Osteoblast (primary cell): ENCODE measurements at regions not wholly inside any gene's neighbourhood (a gene's known extent, or its start where the extent isn't known, plus 50 kb on each side); places are given as distances from the start of the nearest gene placed in this dataset.

Experiments
- DNase-seq: peaks from one replicate; pipeline ENCODE4 v3.0.0; 2011; ENCODE audit warnings: low spot score, mixed read lengths; ENCODE audit not compliant: insufficient read length; ENCODE audit errors: missing footprints
- H2AFZ ChIP-seq: 2 replicates; pipeline ENCODE4 v1.6.0; 2011; ENCODE audit warnings: mild to moderate bottlenecking, low read length
- H3K27ac ChIP-seq: 2 replicates; pipeline ENCODE4 v1.5.1; 2011; ENCODE audit warnings: mild to moderate bottlenecking, low read depth, low read length, moderate library complexity
- H3K27me3 ChIP-seq: 2 replicates; pipeline ENCODE4 v1.6.0; 2012; ENCODE audit warnings: mild to moderate bottlenecking, control low read depth, inconsistent platforms, low read length, moderate library complexity; ENCODE audit not compliant: insufficient read depth
- H3K36me3 ChIP-seq: 2 replicates; pipeline ENCODE4 v1.5.1; 2011; ENCODE audit warnings: mild to moderate bottlenecking, low read length, control low read depth, moderate library complexity; ENCODE audit not compliant: insufficient read depth
- H3K4me1 ChIP-seq: 2 replicates; pipeline ENCODE4 v1.5.1; 2011; ENCODE audit warnings: mild to moderate bottlenecking, low read length, control low read depth, moderate library complexity; ENCODE audit not compliant: insufficient read depth
- H3K4me2 ChIP-seq: 2 replicates; pipeline ENCODE4 v1.6.0; 2011; ENCODE audit warnings: mild to moderate bottlenecking, low read length; ENCODE audit not compliant: insufficient read depth
- H3K4me3 ChIP-seq: fragments of 200-600 bp; sonication (generic); 3 replicates; pipeline ENCODE4 v1.5.1; 2012; ENCODE audit warnings: mild to moderate bottlenecking, low read length, inconsistent platforms; ENCODE audit not compliant: insufficient read depth
- H3K79me2 ChIP-seq: 2 replicates; pipeline ENCODE4 v1.6.0; 2012; ENCODE audit warnings: mild to moderate bottlenecking, low read length, control low read depth, inconsistent platforms; ENCODE audit not compliant: insufficient read depth
- H3K9me3 ChIP-seq: 2 replicates; pipeline ENCODE4 v1.5.1; 2011; ENCODE audit warnings: low read depth, low read length, control low read depth
- H4K20me1 ChIP-seq: 2 replicates; pipeline ENCODE4 v1.6.0; 2012; ENCODE audit warnings: mild to moderate bottlenecking, low read length, control low read depth; ENCODE audit not compliant: insufficient read depth
- TF ChIP-seq, protein P1 (sequence below): IDR thresholded peaks from 2 replicates; pipeline ENCODE4 v1.5.1; 2011; ENCODE audit warnings: mild to moderate bottlenecking, low read depth, low read length, moderate library complexity; ENCODE audit errors: extremely low read depth

DNA sequence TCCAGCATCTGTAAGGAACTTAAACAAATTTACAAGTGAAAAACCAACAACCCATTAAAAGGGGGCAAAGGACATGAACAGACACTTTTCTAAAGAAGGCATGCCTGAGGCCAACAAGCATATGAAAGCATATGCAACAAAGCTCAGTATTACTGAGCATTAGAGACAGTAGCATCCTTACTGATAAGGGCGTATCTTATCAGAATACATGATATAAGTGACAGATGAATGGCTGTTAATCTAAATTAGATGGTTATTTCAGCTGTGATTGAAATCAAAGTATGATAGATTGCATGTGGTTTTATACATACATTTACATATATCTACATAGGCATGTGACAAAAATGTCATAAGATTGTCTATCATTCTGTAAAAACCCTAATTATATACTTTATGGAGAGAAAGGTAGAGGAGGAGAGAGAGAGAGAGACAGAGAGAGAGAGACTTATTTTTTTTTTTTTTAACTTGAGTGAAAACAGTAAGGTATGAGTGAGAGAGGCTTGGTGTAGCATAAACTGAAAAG is 1240.7 kb downstream of the FAM181B start:
- H3K4me2 ChIP-seq = no peak overlapping the region
- no peaks in the 10 kb centered on the region for H3K27me3 ChIP-seq
- H4K20me1 ChIP-seq = no peaks in the 10 kb centered on the region
- no peak for DNase-seq
- no peak overlapping the region for H3K27ac ChIP-seq
- H3K4me1 ChIP-seq = no peaks in the 10 kb centered on the region
- H3K79me2 ChIP-seq = no peaks in the 10 kb centered on the region
- no peak overlapping the region for H3K4me3 ChIP-seq
- no peaks in the 10 kb centered on the region for H3K9me3 ChIP-seq
- H3K36me3 ChIP-seq = no peaks in the 10 kb centered on the region
- no peak overlapping the region for H2AFZ ChIP-seq
- TF ChIP-seq, protein P1, sequence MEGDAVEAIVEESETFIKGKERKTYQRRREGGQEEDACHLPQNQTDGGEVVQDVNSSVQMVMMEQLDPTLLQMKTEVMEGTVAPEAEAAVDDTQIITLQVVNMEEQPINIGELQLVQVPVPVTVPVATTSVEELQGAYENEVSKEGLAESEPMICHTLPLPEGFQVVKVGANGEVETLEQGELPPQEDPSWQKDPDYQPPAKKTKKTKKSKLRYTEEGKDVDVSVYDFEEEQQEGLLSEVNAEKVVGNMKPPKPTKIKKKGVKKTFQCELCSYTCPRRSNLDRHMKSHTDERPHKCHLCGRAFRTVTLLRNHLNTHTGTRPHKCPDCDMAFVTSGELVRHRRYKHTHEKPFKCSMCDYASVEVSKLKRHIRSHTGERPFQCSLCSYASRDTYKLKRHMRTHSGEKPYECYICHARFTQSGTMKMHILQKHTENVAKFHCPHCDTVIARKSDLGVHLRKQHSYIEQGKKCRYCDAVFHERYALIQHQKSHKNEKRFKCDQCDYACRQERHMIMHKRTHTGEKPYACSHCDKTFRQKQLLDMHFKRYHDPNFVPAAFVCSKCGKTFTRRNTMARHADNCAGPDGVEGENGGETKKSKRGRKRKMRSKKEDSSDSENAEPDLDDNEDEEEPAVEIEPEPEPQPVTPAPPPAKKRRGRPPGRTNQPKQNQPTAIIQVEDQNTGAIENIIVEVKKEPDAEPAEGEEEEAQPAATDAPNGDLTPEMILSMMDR = no peak

- TF ChIP-seq, protein P1 = no peak
- Histone ChIP-seq H3K4me3 (no peak overlapping the region), H3K4me1 (no peaks in the 10 kb centered on the region), H4K20me1 (no peaks in the 10 kb centered on the region), H3K4me2 (no peak overlapping the region), H3K79me2 (no peaks in the 10 kb centered on the region), H3K27ac (no peak overlapping the region), H3K9me3 (no peaks in the 10 kb centered on the region), H3K27me3 (no peaks in the 10 kb centered on the region), H2AFZ (no peak overlapping the region), H3K36me3 (no peaks in the 10 kb centered on the region)
- DNase-seq = no peak
Measured at GRCh38 chr11:81487109-81487508, 1246.6 kb downstream of the FAM181B start.

GRCh38 chr11:81484196-81484595 is 1249.5 kb downstream of the FAM181B start:
- Histone ChIP-seq H3K9me3 (no peaks in the 10 kb centered on the region), H3K4me2 (no peak overlapping the region), H3K27ac (no peak overlapping the region), H4K20me1 (no peaks in the 10 kb centered on the region), H3K36me3 (no peaks in the 10 kb centered on the region), H3K27me3 (no peaks in the 10 kb centered on the region), H2AFZ (no peak overlapping the region), H3K79me2 (no peaks in the 10 kb centered on the region), H3K4me1 (no peaks in the 10 kb centered on the region), H3K4me3 (no peak overlapping the region)
- DNase-seq = no peak
- TF ChIP-seq, protein P1 = no peak

GRCh38 chr11:81477277-81477676 is 1256.4 kb downstream of the FAM181B start:
- Histone ChIP-seq H3K27ac (no peak overlapping the region), H2AFZ (no peak overlapping the region), H3K4me2 (no peak overlapping the region), H3K9me3 (no peaks in the 10 kb centered on the region), H3K4me1 (no peaks in the 10 kb centered on the region), H3K4me3 (no peak overlapping the region), H3K27me3 (no peaks in the 10 kb centered on the region), H3K79me2 (no peaks in the 10 kb centered on the region), H3K36me3 (no peaks in the 10 kb centered on the region), H4K20me1 (no peaks in the 10 kb centered on the region)
- no peak for DNase-seq
- TF ChIP-seq, protein P1 = no peak
